GM12873 (cell line): ENCODE measurements at regions not wholly inside any gene's neighbourhood (a gene's known extent, or its start where the extent isn't known, plus 50 kb on each side); places are given as distances from the start of the nearest gene placed in this dataset.

Experiments
- CTCF ChIP-seq: IDR thresholded peaks from 2 replicates; pipeline ENCODE4 v1.5.1; 2012; ENCODE audit warnings: low read depth, mild to moderate bottlenecking, moderate library complexity, low read length, control low read depth; ENCODE audit not compliant: insufficient read depth; ENCODE audit errors: missing control alignments

GRCh38 chr12:71233083-71233482 lies 75.3 kb upstream of the TSPAN8 start:
- TF ChIP-seq CTCF, result no peak

GRCh38 chr12:71230542-71230941 lies 72.7 kb upstream of the TSPAN8 start:
- no peak for TF ChIP-seq CTCF

- TF ChIP-seq CTCF, result no peak
Measured at GRCh38 chr12:71223139-71223538, 65.3 kb upstream of the TSPAN8 start.

GRCh38 chr12:71222436-71222835 lies 64.6 kb upstream of the TSPAN8 start:
- TF ChIP-seq CTCF, result no peak

GRCh38 chr12:71220260-71220659 lies 62.5 kb upstream of the TSPAN8 start:
- no peak for TF ChIP-seq CTCF

- no peak for TF ChIP-seq CTCF
Measured at GRCh38 chr12:71219224-71219623, 61.4 kb upstream of the TSPAN8 start.

- TF ChIP-seq CTCF, result no peak
Measured at GRCh38 chr12:71218616-71219015, 60.8 kb upstream of the TSPAN8 start.
